Left cardiac atrium (tissue), 4 donors: ENCODE measurements at regions not wholly inside any gene's neighbourhood (a gene's known extent, or its start where the extent isn't known, plus 50 kb on each side); places are given as distances from the start of the nearest gene placed in this dataset.

Experiments
- ATAC-seq, 2 donors: fragments of 200-7000 bp; cut with Tn5 transposase; one replicate each; pipeline ENCODE4 v1.9.1; 2020; ENCODE audit warnings: mild to moderate bottlenecking in 2 of 2, moderate library complexity in 2 of 2
- DNase-seq: peaks from one replicate; pipeline ENCODE4 v3.0.0-alpha.2; 2020
- intact Hi-C, 2 donors: fragments of 100-400 bp; cut with DNase I; formaldehyde crosslinking; loops; one replicate each; pipeline versions ENCODE4 v1.14.1 to v1.15.1; 2022 to 2023
- donor health status: DM: no; HTN: yes; CAD: no.
- donor health status: DM: no; HTN: yes; CAD: no; lungs with severe emphysema.
- donor health status: DM: yes; HTN: yes; CAD: no.
- donor health status: Dilated cardiomyopathy.

- intact Hi-C loops = no loop called here
- ATAC-seq (no peak), DNase-seq (no peak)
Observed at GRCh38 chr2:104023765-104024164, 830.1 kb upstream of the POU3F3 start.

- ATAC-seq (no peak), DNase-seq (no peak)
- intact Hi-C loops = no loop called here
Observed at GRCh38 chr2:104025295-104025694, 828.6 kb upstream of the POU3F3 start.

DNA sequence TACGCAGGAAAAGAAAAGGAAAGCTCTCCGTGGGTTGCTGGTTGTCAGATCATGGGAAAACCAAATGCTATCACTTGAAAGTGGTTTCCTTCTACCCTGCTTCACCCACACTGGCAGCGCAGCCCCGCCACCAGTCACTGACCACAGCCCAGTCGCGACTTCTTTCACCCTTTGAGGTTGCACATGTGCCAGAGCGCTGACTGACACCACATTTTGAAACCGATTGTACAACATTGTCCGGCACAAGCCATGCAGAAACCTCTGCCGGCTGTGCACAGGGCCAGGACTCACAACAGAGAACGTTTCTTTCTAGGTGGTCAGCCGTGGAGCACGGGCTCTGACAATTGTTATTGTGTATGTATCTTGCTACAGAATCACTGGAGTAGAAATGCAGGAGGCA, 827.2 kb upstream of the POU3F3 start:
- DNase-seq (no peak), ATAC-seq (no peak)
- intact Hi-C loops = no loop called here

GRCh38 chr2:104027321-104027720, 826.6 kb upstream of the POU3F3 start:
- DNase-seq (no peak), ATAC-seq (no peak)
- intact Hi-C loops = no loop called here

DNA sequence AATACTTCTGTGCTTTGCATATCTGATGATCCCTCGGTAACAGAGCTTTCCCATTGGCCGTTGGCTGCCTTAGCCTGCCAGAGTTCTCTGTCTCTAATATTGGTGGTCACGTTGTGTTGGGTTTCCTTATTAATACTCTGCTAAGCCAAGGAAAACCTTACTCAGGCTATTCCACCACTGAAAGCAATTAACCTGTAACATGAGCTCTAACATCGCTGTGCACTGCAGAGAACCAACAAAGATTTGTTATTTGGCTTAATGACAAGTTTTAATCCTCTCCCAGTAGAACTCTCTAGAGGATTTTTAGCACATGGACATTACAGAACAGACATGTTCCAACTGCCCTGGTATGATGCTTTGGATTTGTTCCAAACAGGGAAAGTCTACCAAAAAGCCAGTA, 825.9 kb upstream of the POU3F3 start:
- intact Hi-C loops = no loop called here
- no peak for DNase-seq
- ATAC-seq = no peak

DNA sequence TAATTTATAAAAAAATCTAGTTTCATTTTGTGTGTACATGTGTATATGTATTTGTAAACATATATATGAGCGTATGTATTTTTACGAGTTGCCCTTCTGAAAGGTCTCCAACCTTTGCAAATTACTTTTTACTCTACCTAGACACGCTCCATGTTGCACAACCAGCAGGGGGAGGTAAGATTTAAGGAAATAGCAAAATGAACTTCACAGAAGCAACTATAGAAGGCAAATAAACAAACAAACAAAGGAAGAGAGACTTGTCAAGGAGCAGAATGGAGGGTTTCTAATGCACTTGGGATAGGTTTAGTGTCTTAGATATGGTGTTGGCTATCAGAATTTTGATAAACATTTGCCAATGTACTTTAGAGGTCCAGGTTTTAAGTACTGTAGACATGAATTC, 820.5 kb upstream of the POU3F3 start:
- no peak for ATAC-seq
- DNase-seq = no peak
- intact Hi-C loops = no loop called here

DNA sequence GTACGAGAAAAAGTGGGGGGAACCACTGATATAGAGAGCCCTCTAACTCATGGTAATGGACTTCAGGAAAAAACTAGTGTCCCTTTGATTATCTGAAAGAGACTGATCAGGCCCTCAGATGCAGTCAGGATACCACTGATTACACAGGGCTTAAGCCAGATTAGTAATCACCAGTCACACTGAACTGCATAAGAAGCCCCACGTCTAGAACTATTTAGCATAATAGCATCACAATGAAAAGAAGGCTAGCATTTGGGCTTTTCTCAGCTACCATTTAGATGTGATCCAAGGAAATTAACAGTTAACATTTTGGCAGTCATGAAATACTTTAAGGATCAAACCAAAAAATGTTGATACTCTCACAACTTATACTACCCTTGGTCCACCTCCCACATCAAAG, 813.1 kb upstream of the POU3F3 start:
- intact Hi-C loops = no loop called here
- DNase-seq (no peak), ATAC-seq (no peak)

- DNase-seq (no peak), ATAC-seq (no peak)
- intact Hi-C loops = no loop called here
Observed at GRCh38 chr2:104041351-104041750, 812.6 kb upstream of the POU3F3 start.

DNA sequence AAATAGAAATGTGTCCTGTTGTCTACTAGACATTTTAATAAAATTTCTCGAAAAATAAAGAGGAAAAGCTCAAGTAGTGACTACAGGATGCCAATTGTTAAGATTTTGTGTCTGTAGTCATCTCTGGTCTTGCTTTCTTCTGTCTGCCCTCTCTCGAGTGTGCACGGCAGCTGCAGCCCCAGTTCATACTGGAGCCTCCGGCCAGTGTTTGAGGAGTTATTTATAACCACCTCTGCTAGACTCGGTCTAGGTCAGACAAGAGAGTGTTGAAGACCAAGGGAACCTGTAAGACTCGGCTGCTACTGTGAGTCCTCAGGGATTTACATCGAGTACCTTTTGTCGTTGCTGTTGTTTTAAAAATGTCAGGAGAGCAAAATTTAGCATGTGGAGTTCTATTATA, 810.1 kb upstream of the POU3F3 start:
- intact Hi-C loops = no loop called here
- DNase-seq = no peak
- no peak for ATAC-seq

GRCh38 chr2:104045071-104045470, 808.8 kb upstream of the POU3F3 start:
- DNase-seq (no peak), ATAC-seq (no peak)
- intact Hi-C loops = no loop called here

DNA sequence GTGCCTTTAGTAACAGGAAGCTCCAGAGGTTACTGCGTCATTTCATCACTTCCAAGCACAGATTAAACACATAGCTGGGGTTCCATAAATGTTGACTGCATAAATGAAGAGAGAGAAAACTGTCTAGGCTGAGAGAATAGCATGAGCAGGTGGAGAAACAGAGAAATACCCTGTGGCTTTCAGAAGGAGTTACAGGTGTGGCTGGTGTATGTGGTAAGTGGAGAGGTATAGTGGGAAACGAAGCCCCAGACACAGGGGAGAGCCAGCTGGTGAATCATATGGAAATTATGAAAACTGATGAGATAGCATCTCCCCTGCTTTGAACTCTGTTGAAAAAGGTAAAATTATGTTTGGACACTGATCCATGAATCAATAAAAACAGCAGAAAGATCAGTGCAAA, 807.4 kb upstream of the POU3F3 start:
- no peak for DNase-seq
- intact Hi-C loops = no loop called here
- ATAC-seq = no peak

DNA sequence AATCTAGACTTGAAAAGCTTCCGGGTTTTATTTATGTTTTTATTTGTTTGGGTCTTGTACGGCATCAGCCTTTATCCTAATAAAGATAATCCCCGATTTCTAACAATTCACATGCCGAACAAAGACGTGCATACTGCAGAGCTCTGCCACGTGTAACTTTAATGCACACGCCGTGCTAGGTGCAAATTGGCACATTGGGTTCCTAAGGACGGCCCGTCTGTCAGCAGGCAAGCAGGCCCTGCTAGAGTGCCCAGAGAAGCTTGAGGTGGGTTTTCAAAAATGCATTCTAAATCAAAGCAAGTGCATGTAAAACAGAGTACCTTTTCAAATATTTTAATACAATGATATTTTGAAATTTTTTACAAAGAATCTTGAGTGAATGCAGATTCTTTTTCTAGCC, 806.4 kb upstream of the POU3F3 start:
- no peak for ATAC-seq
- no peak for DNase-seq
- intact Hi-C loops = no loop called here

DNA sequence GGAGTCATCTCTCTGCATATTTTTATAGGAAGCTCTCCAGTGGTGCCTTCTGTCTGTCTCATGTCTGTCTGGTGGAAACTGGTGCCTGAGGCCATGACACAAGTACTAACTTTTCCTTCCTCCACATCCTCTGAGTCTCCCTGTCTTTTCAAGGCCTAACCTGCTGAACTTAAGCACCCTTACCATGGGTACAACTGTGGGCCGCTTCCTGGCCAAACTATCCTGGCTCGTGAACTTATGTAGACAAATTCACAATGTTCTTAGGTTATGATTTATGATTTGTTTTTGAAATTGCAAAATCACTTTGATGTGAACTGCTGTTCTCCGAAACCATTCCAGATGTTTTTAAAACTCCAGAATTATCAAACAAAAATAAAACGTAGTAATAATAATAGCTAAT, 804.5 kb upstream of the POU3F3 start:
- no peak for ATAC-seq
- intact Hi-C loops = no loop called here
- DNase-seq = no peak

DNA sequence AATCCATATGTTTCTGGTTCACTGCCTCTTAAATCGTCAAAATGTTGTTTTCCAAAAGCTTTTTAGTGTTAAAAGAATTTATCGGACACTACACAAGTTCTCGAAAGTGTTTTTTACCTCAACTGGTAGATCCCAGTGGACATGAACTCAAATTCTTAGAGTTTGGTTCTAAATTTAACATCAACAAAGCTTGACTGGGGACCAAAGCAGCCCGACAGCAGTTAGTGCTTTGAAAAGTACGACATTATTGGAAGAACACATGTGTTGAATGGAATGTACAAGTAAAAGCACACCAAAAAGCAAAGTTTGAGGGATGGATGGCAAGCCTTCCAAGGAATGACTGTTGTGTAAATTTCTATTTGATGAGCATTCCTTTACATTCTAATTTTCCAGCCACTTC, 803.9 kb upstream of the POU3F3 start:
- DNase-seq (no peak), ATAC-seq (no peak)
- intact Hi-C loops = no loop called here

- ATAC-seq = no peak
Observed at GRCh38 chr2:104050656-104051242, 803.2 kb upstream of the POU3F3 start.

DNA sequence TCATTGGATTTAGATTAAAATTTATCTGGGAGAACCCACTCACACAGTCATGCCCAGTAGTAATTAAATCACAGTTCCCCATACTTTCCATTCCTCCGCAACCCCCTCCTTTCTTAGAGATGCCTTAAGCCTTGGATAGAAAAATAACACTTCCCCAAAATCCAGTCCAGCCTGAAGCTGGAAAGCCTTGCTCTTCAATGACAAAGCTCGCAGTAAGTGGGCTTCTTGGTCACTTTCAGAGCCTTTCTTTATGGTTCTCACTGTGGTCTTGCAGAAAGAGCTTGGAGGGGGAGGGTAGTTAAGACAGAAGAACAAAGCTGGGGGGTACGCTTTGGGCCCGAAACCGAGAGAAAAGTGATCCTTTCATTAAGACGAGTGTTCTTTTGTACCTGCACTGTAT, 802.1 kb upstream of the POU3F3 start:
- no peak for ATAC-seq

More at GRCh38 chr2:104050656-104051242, 803.2 kb upstream of the POU3F3 start:
- intact Hi-C loops = no loop called here
- no peak for DNase-seq

DNA sequence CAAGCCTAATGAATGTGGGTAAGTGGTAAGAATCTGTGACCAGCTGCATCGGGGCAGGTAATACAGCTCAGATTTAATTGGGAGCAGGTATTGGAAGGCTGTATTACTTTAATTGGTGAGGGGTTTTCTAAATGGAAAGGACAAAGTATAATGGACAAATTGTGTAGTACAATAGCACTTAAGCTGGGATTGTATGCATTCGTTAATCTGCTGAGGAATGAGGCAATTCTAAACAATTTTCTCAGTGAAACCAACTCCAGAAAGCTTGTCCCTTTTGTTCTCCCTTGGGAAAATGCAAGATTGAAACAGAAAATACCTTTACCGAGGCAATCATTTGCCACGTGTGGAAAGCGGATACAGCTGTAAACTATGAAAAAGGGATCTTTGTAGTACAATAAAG, 801.6 kb upstream of the POU3F3 start:
- no peak for ATAC-seq
- DNase-seq = no peak
- intact Hi-C loops = no loop called here

More for the DNA sequence above, 802.1 kb upstream of the POU3F3 start:
- intact Hi-C loops = no loop called here
- DNase-seq = no peak

DNA sequence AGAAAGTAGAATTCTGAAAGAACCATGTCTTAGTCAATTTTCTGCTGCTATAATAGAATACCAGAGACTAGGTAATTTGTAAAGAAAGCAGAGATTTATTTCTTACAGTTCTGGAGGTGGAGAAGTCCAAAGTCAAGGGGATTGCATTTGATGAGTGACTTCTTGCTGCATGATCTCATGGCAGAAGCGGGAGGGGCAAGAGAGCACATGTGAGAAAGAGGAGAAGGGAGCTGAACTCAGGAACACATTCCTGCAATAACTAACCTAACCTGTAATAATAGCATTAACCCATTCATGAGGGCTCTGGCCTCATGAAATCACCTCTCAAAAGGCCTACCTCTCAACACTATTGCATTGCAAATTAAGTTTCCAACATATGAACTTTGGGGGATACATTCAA, 797.5 kb upstream of the POU3F3 start:
- DNase-seq (no peak), ATAC-seq (no peak)
- intact Hi-C loops = no loop called here

GRCh38 chr2:104068665-104069064, 785.2 kb upstream of the POU3F3 start:
- intact Hi-C loops = no loop called here
- ATAC-seq (no peak), DNase-seq (no peak)

DNA sequence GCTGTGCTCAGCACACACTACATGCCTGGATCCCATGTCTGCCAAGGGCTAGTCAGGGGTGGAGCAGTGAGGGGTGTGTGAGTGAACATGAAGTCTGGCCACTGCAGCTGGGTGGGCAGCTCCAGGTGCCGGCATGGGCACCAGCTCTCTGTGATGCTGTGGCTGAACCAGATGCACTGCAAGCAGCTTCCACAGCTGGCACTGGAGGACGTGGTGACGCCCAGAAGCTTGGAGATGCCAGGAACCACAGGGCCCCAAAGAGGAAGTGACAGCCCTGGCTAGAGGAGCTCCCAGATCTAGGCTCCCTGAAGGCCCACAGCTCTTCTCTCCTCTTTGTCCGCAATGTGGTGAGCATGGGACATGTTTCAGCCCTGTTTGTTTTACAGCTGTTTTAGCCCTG, 776.3 kb upstream of the POU3F3 start:
- DNase-seq = no peak
- no peak for ATAC-seq
- intact Hi-C loops = no loop called here

- DNase-seq (no peak), ATAC-seq (no peak)
- intact Hi-C loops = no loop called here
Observed at GRCh38 chr2:104078431-104079157, 775.3 kb upstream of the POU3F3 start.
